Glutamatergic neuron (in vitro differentiated cells): ENCODE measurements at regions not wholly inside any gene's neighbourhood (a gene's known extent, or its start where the extent isn't known, plus 50 kb on each side); places are given as distances from the start of the nearest gene placed in this dataset.

ENCODE experiments used
- DNase-seq: peaks from one replicate; pipeline ENCODE4 v3.0.0; 2022
- H3K27ac Mint-ChIP-seq: one replicate; pipeline ENCODE4 v1.8.0; 2020; ENCODE audit warnings: mild to moderate bottlenecking, mixed read lengths, inconsistent platforms; ENCODE audit not compliant: unreplicated experiment
- H3K27me3 Mint-ChIP-seq: one replicate; pipeline ENCODE4 v1.8.0; 2020; ENCODE audit warnings: mild to moderate bottlenecking, moderate library complexity, mixed read lengths, inconsistent platforms; ENCODE audit not compliant: unreplicated experiment
- H3K36me3 Mint-ChIP-seq: one replicate; pipeline ENCODE4 v1.8.0; 2020; ENCODE audit warnings: mild to moderate bottlenecking, mixed read lengths, inconsistent platforms; ENCODE audit not compliant: unreplicated experiment
- H3K4me1 Mint-ChIP-seq: one replicate; pipeline ENCODE4 v1.8.0; 2020; ENCODE audit warnings: mild to moderate bottlenecking, low read depth, mixed read lengths, inconsistent platforms; ENCODE audit not compliant: unreplicated experiment
- H3K4me3 Mint-ChIP-seq: one replicate; pipeline ENCODE4 v1.8.0; 2020; ENCODE audit warnings: mild to moderate bottlenecking, mixed read lengths, inconsistent platforms; ENCODE audit not compliant: unreplicated experiment
- H3K9me3 Mint-ChIP-seq: one replicate; pipeline ENCODE4 v1.8.0; 2020; ENCODE audit warnings: mild to moderate bottlenecking, moderate library complexity, mixed read lengths, inconsistent platforms; ENCODE audit not compliant: unreplicated experiment
- TF ChIP-seq, protein P1 (sequence below): fragments of 200-600 bp; sonication (generic); IDR thresholded peaks from one replicate; pipeline ENCODE4 v1.5.0; 2021; ENCODE audit not compliant: partially characterized antibody, unreplicated experiment

DNA sequence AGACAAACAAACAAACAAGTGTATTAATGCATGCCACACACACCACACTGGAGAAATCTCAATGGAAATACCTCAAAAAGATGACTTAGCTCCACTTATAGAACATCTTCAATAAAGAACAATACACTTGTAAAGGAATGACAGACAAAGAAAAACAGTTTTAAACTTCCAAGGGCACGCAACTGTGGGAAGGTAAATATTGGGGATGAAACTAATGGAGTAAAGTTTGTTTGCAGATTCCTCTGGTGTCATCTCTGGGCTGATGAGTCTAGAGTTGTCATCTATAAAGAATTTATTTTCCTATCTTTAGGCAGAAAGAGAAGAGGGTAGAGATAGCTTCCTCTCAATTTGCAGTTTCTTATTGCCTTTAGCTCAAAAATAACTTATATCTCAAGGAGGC, 144.0 kb upstream of the ZC3H15 start:
- H3K9me3 Mint-ChIP-seq, result no peaks in the 10 kb centered on the region
- no peak for DNase-seq
- TF ChIP-seq, protein P1, sequence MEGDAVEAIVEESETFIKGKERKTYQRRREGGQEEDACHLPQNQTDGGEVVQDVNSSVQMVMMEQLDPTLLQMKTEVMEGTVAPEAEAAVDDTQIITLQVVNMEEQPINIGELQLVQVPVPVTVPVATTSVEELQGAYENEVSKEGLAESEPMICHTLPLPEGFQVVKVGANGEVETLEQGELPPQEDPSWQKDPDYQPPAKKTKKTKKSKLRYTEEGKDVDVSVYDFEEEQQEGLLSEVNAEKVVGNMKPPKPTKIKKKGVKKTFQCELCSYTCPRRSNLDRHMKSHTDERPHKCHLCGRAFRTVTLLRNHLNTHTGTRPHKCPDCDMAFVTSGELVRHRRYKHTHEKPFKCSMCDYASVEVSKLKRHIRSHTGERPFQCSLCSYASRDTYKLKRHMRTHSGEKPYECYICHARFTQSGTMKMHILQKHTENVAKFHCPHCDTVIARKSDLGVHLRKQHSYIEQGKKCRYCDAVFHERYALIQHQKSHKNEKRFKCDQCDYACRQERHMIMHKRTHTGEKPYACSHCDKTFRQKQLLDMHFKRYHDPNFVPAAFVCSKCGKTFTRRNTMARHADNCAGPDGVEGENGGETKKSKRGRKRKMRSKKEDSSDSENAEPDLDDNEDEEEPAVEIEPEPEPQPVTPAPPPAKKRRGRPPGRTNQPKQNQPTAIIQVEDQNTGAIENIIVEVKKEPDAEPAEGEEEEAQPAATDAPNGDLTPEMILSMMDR, result no peak
- H3K4me1 Mint-ChIP-seq, result no peaks in the 10 kb centered on the region
- H3K4me3 Mint-ChIP-seq, result no peak overlapping the region
- H3K36me3 Mint-ChIP-seq, result no peaks in the 10 kb centered on the region
- peaks cover 1% of the 10 kb centered on the region for H3K27me3 Mint-ChIP-seq
- H3K27ac Mint-ChIP-seq, result no peak overlapping the region

DNA sequence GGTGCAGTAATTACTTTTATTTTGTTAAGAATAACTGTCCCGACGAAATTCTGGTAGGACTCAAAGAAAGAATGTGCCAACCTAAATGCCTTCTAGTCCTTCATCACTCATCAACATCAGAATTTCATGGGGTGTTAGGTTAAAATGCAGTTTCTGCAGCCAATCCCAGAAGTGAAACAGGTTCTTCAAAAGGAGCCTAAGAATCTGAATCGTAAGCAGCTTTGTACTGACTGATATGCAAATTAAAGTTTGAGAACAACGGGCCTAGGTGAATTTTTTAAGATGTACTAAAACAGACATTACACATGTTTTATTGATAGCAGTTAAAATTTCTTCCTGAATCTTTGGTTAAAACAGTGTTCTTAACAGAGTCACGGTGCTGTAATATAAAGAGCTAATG, 140.3 kb upstream of the ZC3H15 start:
- H3K9me3 Mint-ChIP-seq, result no peaks in the 10 kb centered on the region
- TF ChIP-seq, protein P1, result no peak
- no peak for DNase-seq
- no peak overlapping the region for H3K4me3 Mint-ChIP-seq
- no peak overlapping the region for H3K27ac Mint-ChIP-seq
- H3K27me3 Mint-ChIP-seq, result no peaks in the 10 kb centered on the region
- no peaks in the 10 kb centered on the region for H3K4me1 Mint-ChIP-seq
- no peaks in the 10 kb centered on the region for H3K36me3 Mint-ChIP-seq

DNA sequence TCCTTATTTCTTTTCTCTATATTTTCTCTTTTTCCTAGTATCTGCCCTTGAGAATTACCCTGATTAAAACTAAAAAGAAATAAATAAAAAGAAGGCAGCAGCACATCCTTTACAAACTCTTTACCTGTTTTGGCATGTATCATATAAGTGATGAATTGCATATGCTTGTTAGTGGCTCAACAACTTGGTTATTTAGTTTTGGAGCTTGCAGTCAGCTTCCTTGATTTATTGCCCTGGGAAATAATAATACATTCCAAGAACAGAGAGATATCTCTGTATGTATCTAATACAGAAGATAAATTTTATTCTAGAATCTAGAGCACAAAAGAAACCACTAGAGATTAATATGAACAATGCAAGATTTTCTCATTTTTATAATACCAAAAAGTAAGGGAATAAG, 139.8 kb upstream of the ZC3H15 start:
- no peak overlapping the region for H3K4me3 Mint-ChIP-seq
- H3K27ac Mint-ChIP-seq, result no peak overlapping the region
- no peaks in the 10 kb centered on the region for H3K4me1 Mint-ChIP-seq
- no peaks in the 10 kb centered on the region for H3K9me3 Mint-ChIP-seq
- H3K36me3 Mint-ChIP-seq, result no peaks in the 10 kb centered on the region
- TF ChIP-seq, protein P1, result no peak
- no peak for DNase-seq
- no peaks in the 10 kb centered on the region for H3K27me3 Mint-ChIP-seq

DNA sequence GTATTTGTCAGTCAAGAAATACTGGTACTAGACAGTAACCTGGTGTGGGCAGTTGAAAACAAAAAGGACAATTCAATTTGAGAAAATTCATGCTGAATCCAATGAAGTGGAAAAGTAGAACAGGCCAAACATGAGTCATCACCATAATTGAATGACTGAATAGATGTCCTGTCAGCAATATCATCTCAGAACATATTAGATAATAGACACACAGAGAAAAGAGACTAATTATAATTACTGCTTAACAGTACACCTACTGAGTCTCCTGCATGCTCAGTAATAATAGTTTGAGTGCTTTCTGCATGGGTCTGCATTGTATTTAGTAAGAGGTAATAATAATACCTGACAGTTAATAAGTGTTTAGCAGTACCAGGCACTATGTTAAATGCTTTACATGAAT, 138.6 kb upstream of the ZC3H15 start:
- Mint-ChIP-seq H3K4me1 (no peaks in the 10 kb centered on the region), H3K27ac (no peak overlapping the region), H3K9me3 (peaks cover 2% of the 10 kb centered on the region), H3K4me3 (no peak overlapping the region), H3K27me3 (no peaks in the 10 kb centered on the region), H3K36me3 (peaks cover 3% of the 10 kb centered on the region)
- DNase-seq, result no peak
- TF ChIP-seq, protein P1, result no peak

DNA sequence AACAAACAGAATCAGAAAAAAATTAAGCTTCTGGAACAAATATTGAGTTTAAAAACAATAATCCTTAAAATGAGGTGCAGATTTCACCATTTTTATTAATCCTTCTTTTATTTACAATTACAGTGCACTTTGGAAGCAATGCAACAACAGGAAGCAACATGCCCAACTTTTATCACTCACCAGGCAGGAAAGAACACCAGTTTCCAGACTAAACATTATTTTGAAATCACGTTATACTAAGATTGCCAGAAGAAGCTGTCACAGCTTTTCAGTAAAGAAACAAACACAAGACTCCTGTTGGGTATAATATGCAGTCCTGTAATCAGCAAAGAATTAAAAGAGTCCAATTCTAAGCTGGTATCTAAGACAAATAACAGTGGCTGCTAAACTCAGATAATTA, 137.9 kb upstream of the ZC3H15 start:
- no peaks in the 10 kb centered on the region for H3K4me1 Mint-ChIP-seq
- TF ChIP-seq, protein P1, result no peak
- no peak for DNase-seq

More for the DNA sequence above, 137.9 kb upstream of the ZC3H15 start:
- no peak overlapping the region for H3K4me3 Mint-ChIP-seq
- H3K27me3 Mint-ChIP-seq, result no peaks in the 10 kb centered on the region
- H3K36me3 Mint-ChIP-seq, result peaks cover 9% of the 10 kb centered on the region
- H3K27ac Mint-ChIP-seq, result no peak overlapping the region
- H3K9me3 Mint-ChIP-seq, result peaks cover 3% of the 10 kb centered on the region
